Pancreas (tissue), 10 donors: ENCODE measurements at regions not wholly inside any gene's neighbourhood (a gene's known extent, or its start where the extent isn't known, plus 50 kb on each side); places are given as distances from the start of the nearest gene placed in this dataset.
A peak's percentile ranks its signal among the peaks of the same experiment; 100 is the strongest.

Experiments
- ATAC-seq, 4 donors: fragments of 200-7000 bp; cut with Tn5 transposase; one replicate each; pipeline versions ENCODE4 v1.8.0 to v1.9.1; 2020; ENCODE audit warnings: mild to moderate bottlenecking in 4 of 4, moderate library complexity in 4 of 4
- DNase-seq, 6 donors: peaks; one replicate each; pipeline ENCODE4 v3.0.0-alpha.2; 2020
- FAIRE-seq: peaks from 2 replicates; lab custom pipeline; 2012; peaks lifted over from hg19 to GRCh38; lab: Jason Lieb, UNC
- H3K27ac ChIP-seq, 4 donors: fragments of 200-600 bp; sonication (generic); 1 replicate in 3 of 4; 2 replicates in 1 of 4; pipeline versions ENCODE4 v1.5.0 to v1.8.0; 2020
- H3K27me3 ChIP-seq, 4 donors: fragments of 200-600 bp; one replicate each; pipeline ENCODE4 v1.8.0; 2021
- H3K36me3 ChIP-seq, 3 donors: fragments of 200-600 bp; sonication (generic) in 1 of 3; one replicate each; pipeline versions ENCODE4 v1.5.0 to v1.8.0; 2020 to 2021
- H3K4me1 ChIP-seq, 3 donors: fragments of 200-600 bp; one replicate each; pipeline ENCODE4 v1.8.0; 2021
- H3K4me3 ChIP-seq, 4 donors: fragments of 200-600 bp; sonication (generic) in 2 of 4; one replicate each; pipeline versions ENCODE4 v1.5.0 to v1.8.0; 2020 to 2021
- H3K9me3 ChIP-seq, 4 donors: fragments of 200-600 bp; one replicate each; pipeline ENCODE4 v1.8.0; 2021
- WGBS, 2 donors: extraction: QIAGEN DNeasy Blood & Tissue Kit; methylation state at CpG; one replicate each; pipeline ENCODE4 v1.1.7; 2013; 5-methylcytosine and 5-hydroxymethylcytosine counted together
- intact Hi-C, 3 donors: fragments of 100-400 bp; cut with DNase I; formaldehyde crosslinking; loops; one replicate each; pipeline versions ENCODE4 v1.11.1 to v1.14.2; 2022
- TF ChIP-seq, protein P1 (sequence below), 4 donors: fragments of 200-600 bp; sonication (generic) in 3 of 4; IDR thresholded peaks; one replicate each; pipeline versions ENCODE4 v1.5.0 to v1.8.0; 2021; ENCODE audit warnings: antibody characterized with exemption in 4 of 4
- donor health status: healthy with polysubstance abuse.
- donor health status: DM: no; HTN: no; CAD: no; lungs with moderate emphysema.
- donor health status: DM: no; HTN: no; CAD: no.
- donor health status: control.
- donor health status: control.
- donor health status: Bipolar disorder and iron deficiency.
- donor health status: DM: yes; HTN: yes; CAD: no.
- donor health status: DM: no; HTN: no; CAD: no.
- donor health status: DM: no; HTN: no; CAD: no.
- donor health status: DM: yes; HTN: yes; CAD: no.

DNA sequence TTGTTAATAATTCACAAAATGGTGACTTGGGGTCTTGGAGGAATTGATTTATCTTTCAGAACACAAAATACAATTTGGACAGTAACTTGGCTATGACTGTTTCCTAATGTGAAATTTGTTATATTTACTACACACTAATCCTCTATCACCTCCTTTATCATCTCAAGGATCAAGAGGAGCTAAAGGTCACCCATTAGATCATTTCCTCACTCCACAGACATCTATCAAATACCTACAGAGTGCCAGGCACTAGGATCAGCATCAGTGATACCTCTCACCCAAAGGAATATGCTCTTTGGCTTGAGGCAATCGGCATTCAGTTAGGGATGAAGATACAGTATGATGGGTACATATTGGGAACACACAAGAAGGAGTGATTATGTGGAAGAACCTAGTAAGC, 132.1 kb downstream of the INHBA start:
- FAIRE-seq: no peak
- WGBS, 2 donors: 71 to 73% methylated on average over 1 of the region's 1 CpG
- intact Hi-C loops: no loop called here
- TF ChIP-seq, protein P1, sequence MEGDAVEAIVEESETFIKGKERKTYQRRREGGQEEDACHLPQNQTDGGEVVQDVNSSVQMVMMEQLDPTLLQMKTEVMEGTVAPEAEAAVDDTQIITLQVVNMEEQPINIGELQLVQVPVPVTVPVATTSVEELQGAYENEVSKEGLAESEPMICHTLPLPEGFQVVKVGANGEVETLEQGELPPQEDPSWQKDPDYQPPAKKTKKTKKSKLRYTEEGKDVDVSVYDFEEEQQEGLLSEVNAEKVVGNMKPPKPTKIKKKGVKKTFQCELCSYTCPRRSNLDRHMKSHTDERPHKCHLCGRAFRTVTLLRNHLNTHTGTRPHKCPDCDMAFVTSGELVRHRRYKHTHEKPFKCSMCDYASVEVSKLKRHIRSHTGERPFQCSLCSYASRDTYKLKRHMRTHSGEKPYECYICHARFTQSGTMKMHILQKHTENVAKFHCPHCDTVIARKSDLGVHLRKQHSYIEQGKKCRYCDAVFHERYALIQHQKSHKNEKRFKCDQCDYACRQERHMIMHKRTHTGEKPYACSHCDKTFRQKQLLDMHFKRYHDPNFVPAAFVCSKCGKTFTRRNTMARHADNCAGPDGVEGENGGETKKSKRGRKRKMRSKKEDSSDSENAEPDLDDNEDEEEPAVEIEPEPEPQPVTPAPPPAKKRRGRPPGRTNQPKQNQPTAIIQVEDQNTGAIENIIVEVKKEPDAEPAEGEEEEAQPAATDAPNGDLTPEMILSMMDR (IDR thresholded peaks at IDR 0.05): no peak
- Histone ChIP-seq H3K4me3 (no peak overlapping the region), H3K27ac (no peak overlapping the region), H3K4me1 (no peaks in the 10 kb centered on the region), H3K36me3 (no peaks in the 10 kb centered on the region), H3K27me3 (no peaks in the 10 kb centered on the region), H3K9me3 (no peaks in the 10 kb centered on the region)
- ATAC-seq: no peak
- DNase-seq: no peak

DNA sequence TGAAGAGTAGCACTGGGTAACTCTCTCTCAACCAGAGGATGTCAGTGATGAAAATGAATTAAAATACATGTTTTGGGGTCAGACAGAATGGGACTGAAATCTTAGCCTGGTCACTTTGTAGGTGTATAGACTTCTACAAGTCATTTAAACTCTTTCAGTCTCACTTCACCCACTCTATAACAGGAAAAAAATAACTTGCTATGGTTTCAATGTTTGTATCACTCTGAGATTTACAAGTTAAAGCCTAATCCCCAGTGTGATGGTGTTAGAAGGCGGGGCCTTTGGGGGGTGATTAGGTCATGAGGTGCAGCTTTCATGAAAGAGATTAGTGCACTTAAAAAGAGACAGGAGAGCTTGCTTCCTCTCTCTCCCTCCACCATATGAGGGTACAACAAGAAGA, 134.8 kb downstream of the INHBA start:
- TF ChIP-seq, protein P1 (IDR thresholded peaks at IDR 0.05): no peak
- FAIRE-seq: no peak
- WGBS, 2 donors: 39 to 45% methylated on average over 1 of the region's 1 CpG
- intact Hi-C loops: no loop called here
- Histone ChIP-seq H3K27ac (no peak overlapping the region), H3K36me3 (no peaks in the 10 kb centered on the region), H3K4me1 (no peaks in the 10 kb centered on the region), H3K27me3 (no peaks in the 10 kb centered on the region), H3K9me3 (no peaks in the 10 kb centered on the region), H3K4me3 (no peak overlapping the region)
- ATAC-seq: no peak
- no peak for DNase-seq

DNA sequence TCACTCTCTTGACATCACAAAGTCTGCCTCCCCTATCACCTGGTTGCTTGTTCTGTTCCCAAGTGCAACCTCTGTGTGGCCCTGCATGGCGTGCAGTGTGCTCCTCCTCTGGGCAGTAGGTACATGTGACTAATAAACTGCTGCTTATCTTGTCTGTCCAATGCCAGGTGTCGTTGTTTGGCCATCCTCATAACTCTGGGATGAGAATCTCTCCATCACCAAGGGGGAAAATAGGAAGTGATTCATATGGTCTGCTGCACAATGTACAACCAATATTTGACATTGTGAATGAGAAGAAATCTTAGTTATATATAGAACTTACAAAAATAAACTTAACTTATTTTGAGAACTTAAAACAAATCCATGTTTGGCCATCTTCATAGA, 135.2 kb downstream of the INHBA start:
- H3K9me3 ChIP-seq: no peaks in the 10 kb centered on the region
- 45 to 61% methylated on average over 2 of the region's 2 CpGs for WGBS, 2 donors
- no peaks in the 10 kb centered on the region for H3K4me1 ChIP-seq
- H3K36me3 ChIP-seq: no peaks in the 10 kb centered on the region
- H3K27ac ChIP-seq: no peak overlapping the region
- intact Hi-C loops: no loop called here
- DNase-seq: no peak
- H3K4me3 ChIP-seq: no peak overlapping the region
- TF ChIP-seq, protein P1 (IDR thresholded peaks at IDR 0.05): no peak
- H3K27me3 ChIP-seq: no peaks in the 10 kb centered on the region
- ATAC-seq: no peak
- FAIRE-seq: no peak

DNA sequence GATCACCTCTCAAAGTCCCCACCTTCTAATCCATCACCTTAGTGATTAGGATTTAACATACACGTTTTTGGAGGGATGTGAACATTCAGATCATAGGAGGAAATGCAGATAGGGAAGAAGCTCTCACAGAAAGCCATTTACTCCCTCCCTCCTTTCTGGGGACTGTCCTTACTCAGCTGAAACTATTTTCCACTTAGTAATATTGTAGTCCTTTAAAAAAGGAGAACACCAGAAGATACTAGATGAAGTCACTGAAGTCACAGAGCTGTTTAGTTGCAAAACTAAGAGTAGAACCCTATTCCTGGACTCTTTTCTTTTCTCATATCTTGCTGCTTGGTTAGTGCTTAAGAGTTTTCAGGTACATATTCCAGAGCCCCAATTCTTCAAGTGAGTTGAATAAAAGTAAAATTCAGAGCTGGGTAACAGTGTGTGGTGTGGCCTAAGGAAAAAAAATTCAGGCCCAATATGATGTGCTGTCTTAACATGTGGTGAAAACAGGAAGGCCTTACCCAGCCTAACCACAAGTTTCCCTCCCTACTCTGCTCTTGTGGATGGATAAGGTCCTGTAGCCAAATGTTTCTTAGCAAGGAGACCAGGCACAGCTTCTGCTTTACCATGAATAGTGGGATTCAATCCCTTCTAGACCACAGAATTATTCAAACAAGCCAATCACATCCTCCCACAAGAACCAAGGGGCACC, 135.7 kb downstream of the INHBA start:
- Histone ChIP-seq H3K9me3 (no peaks in the 10 kb centered on the region), H3K27me3 (no peaks in the 10 kb centered on the region), H3K4me3 (no peak overlapping the region), H3K27ac (no peak overlapping the region), H3K4me1 (no peaks in the 10 kb centered on the region), H3K36me3 (no peaks in the 10 kb centered on the region)
- 15 to 17% methylated on average over 1 of the region's 1 CpG for WGBS, 2 donors
- no peak for FAIRE-seq
- DNase-seq: no peak
- peak in 1 of 4 donors; percentile 35 for ATAC-seq
- TF ChIP-seq, protein P1 (IDR thresholded peaks at IDR 0.05): no peak
- intact Hi-C loops: no loop called here

DNA sequence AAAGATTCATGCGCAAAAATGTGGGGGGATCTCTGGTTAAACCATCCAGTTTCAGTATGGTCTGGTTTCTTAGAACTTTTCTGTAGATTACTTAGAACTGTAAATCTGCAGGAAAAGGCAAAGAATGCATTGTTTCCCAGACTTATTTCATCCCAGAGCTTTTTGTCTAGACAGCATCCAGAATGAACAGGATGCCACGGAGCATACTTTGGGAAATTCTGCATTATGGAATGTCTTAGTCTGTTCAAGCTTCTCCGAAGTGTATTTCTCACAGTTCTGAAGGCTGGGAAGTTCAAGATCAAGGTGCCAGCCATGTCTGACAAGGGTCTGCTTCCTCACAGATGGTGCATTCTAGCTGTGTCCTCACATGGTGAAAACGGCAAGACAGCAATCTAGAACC, 136.3 kb downstream of the INHBA start:
- ATAC-seq: no peak
- H3K9me3 ChIP-seq: no peaks in the 10 kb centered on the region
- H3K36me3 ChIP-seq: no peaks in the 10 kb centered on the region
- WGBS, 2 donors: 56 to 68% methylated on average over 4 of the region's 4 CpGs
- no peaks in the 10 kb centered on the region for H3K4me1 ChIP-seq
- no peaks in the 10 kb centered on the region for H3K27me3 ChIP-seq
- TF ChIP-seq, protein P1 (IDR thresholded peaks at IDR 0.05): no peak
- no peak for FAIRE-seq
- no peak overlapping the region for H3K27ac ChIP-seq
- no peak for DNase-seq
- no peak overlapping the region for H3K4me3 ChIP-seq
- intact Hi-C loops: no loop called here
